ENCODE measurements at regions not wholly inside any gene's neighbourhood (a gene's known extent, or its start where the extent isn't known, plus 50 kb on each side); places are given as distances from the start of the nearest gene placed in this dataset.

DNA sequence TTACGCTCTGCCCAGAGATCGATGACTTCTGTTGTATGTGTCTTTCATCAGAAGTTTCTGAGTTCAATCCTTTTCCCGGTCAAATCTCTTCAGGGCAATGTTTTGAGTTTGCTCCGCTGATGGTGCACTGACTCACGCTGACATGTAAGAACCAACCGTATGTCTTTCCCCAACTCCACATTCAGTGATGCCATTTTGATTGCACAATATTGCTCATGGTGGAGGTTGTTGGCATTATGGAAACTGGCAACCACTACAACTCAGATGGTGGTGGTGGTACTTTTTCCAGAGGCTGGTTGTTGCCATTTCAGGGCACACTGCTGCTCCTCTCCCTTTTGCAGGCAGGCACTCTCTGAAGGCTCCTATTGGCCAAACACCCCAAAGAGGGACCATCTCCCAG lies 751.5 kb downstream of the DCDC2C start:
- ChIA-PET POLR2A (no interaction called here), CTCF (no interaction called here)
- TF ChIP-seq, protein P1, sequence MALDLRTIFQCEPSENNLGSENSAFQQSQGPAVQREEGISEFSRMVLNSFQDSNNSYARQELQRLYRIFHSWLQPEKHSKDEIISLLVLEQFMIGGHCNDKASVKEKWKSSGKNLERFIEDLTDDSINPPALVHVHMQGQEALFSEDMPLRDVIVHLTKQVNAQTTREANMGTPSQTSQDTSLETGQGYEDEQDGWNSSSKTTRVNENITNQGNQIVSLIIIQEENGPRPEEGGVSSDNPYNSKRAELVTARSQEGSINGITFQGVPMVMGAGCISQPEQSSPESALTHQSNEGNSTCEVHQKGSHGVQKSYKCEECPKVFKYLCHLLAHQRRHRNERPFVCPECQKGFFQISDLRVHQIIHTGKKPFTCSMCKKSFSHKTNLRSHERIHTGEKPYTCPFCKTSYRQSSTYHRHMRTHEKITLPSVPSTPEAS (tag by site-specific recombination; IDR thresholded peaks at IDR 0.05) = no peak
- TF ChIP-seq ZNF558 (tag by site-specific recombination; IDR thresholded peaks at IDR 0.05) (no peak), SCRT1 (tag by site-specific recombination; IDR thresholded peaks at IDR 0.05; ENCODE audit: borderline replicate concordance) (no peak), ZSCAN30 (tag by site-specific recombination; IDR thresholded peaks at IDR 0.05) (no peak), TRIM28 (IDR thresholded peaks at IDR 0.05; ENCODE audit: borderline replicate concordance, low read length) (no peak), ZNF2 (tag by site-specific recombination; IDR thresholded peaks at IDR 0.05) (no peak), ZNF10 (tag by site-specific recombination; IDR thresholded peaks at IDR 0.05) (no peak), KLF16 (tag by site-specific recombination; IDR thresholded peaks at IDR 0.05) (no peak), ZNF830 (tag by site-specific recombination; IDR thresholded peaks at IDR 0.05; ENCODE audit: low read depth) (no peak), ZNF48 (tag by site-specific recombination; IDR thresholded peaks at IDR 0.05) (no peak), ZNF404 (tag by site-specific recombination; IDR thresholded peaks at IDR 0.05) (no peak), ZNF19 (tag by site-specific recombination; IDR thresholded peaks at IDR 0.05; ENCODE audit: low read depth) (no peak), ZNF16 (tag by site-specific recombination; IDR thresholded peaks at IDR 0.05; ENCODE audit: low read depth) (no peak), ZNF521 (tag by site-specific recombination; IDR thresholded peaks at IDR 0.05) (no peak), ZNF133 (tag by site-specific recombination; IDR thresholded peaks at IDR 0.05) (no peak)
- TF ChIP-seq, protein P2, sequence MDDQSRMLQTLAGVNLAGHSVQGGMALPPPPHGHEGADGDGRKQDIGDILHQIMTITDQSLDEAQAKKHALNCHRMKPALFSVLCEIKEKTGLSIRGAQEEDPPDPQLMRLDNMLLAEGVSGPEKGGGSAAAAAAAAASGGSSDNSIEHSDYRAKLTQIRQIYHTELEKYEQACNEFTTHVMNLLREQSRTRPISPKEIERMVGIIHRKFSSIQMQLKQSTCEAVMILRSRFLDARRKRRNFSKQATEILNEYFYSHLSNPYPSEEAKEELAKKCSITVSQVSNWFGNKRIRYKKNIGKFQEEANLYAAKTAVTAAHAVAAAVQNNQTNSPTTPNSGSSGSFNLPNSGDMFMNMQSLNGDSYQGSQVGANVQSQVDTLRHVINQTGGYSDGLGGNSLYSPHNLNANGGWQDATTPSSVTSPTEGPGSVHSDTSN (CRISPR knock-in tag; IDR thresholded peaks at IDR 0.05) = no peak
- TF ChIP-seq, protein P3, sequence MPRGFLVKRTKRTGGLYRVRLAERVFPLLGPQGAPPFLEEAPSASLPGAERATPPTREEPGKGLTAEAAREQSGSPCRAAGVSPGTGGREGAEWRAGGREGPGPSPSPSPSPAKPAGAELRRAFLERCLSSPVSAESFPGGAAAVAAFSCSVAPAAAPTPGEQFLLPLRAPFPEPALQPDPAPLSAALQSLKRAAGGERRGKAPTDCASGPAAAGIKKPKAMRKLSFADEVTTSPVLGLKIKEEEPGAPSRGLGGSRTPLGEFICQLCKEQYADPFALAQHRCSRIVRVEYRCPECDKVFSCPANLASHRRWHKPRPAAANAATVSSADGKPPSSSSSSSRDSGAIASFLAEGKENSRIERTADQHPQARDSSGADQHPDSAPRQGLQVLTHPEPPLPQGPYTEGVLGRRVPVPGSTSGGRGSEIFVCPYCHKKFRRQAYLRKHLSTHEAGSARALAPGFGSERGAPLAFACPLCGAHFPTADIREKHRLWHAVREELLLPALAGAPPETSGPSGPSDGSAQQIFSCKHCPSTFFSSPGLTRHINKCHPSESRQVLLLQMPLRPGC (tag by site-specific recombination; IDR thresholded peaks at IDR 0.05) = no peak
- TF ChIP-seq, protein P4, sequence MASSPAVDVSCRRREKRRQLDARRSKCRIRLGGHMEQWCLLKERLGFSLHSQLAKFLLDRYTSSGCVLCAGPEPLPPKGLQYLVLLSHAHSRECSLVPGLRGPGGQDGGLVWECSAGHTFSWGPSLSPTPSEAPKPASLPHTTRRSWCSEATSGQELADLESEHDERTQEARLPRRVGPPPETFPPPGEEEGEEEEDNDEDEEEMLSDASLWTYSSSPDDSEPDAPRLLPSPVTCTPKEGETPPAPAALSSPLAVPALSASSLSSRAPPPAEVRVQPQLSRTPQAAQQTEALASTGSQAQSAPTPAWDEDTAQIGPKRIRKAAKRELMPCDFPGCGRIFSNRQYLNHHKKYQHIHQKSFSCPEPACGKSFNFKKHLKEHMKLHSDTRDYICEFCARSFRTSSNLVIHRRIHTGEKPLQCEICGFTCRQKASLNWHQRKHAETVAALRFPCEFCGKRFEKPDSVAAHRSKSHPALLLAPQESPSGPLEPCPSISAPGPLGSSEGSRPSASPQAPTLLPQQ (tag by site-specific recombination; IDR thresholded peaks at IDR 0.05) = no peak
- TF ChIP-seq, protein P5, sequence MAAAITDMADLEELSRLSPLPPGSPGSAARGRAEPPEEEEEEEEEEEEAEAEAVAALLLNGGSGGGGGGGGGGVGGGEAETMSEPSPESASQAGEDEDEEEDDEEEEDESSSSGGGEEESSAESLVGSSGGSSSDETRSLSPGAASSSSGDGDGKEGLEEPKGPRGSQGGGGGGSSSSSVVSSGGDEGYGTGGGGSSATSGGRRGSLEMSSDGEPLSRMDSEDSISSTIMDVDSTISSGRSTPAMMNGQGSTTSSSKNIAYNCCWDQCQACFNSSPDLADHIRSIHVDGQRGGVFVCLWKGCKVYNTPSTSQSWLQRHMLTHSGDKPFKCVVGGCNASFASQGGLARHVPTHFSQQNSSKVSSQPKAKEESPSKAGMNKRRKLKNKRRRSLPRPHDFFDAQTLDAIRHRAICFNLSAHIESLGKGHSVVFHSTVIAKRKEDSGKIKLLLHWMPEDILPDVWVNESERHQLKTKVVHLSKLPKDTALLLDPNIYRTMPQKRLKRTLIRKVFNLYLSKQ (tag by site-specific recombination; IDR thresholded peaks at IDR 0.05; ENCODE audit: borderline replicate concordance) = no peak
- TF ChIP-seq, protein P6, sequence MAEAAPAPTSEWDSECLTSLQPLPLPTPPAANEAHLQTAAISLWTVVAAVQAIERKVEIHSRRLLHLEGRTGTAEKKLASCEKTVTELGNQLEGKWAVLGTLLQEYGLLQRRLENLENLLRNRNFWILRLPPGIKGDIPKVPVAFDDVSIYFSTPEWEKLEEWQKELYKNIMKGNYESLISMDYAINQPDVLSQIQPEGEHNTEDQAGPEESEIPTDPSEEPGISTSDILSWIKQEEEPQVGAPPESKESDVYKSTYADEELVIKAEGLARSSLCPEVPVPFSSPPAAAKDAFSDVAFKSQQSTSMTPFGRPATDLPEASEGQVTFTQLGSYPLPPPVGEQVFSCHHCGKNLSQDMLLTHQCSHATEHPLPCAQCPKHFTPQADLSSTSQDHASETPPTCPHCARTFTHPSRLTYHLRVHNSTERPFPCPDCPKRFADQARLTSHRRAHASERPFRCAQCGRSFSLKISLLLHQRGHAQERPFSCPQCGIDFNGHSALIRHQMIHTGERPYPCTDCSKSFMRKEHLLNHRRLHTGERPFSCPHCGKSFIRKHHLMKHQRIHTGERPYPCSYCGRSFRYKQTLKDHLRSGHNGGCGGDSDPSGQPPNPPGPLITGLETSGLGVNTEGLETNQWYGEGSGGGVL (tag by site-specific recombination; IDR thresholded peaks at IDR 0.05) = no peak
- Histone ChIP-seq H3K4me3 (ENCODE audit: low read depth, low read length) (no peak overlapping the region), H3K36me3 (ENCODE audit: control insufficient read depth in 2 of 2, insufficient read depth in 1 of 2, low read length in 2 of 2) (no peaks in the 10 kb centered on the region), H3K9me3 (ENCODE audit: control insufficient read depth, insufficient read depth, low read depth, low read length) (no peaks in the 10 kb centered on the region), H3K27ac (ENCODE audit: extremely low read depth, low read depth, low read length) (no peak overlapping the region), H3K4me1 (ENCODE audit: control insufficient read depth, insufficient read depth, low read length) (no peaks in the 10 kb centered on the region)
